MV-4-11 (cell line): ENCODE measurements at regions not wholly inside any gene's neighbourhood (a gene's known extent, or its start where the extent isn't known, plus 50 kb on each side); places are given as distances from the start of the nearest gene placed in this dataset.

ENCODE experiments used
- DNase-seq: peaks from one replicate; lab custom pipeline; 2025; lab: John Stamatoyannopoulos, UW

- no peak for DNase-seq
Observed at GRCh38 chr4:186889876-186890643, 166.4 kb upstream of the FAT1 start.

- DNase-seq: no peak
Observed at GRCh38 chr4:186891859-186892486, 168.3 kb upstream of the FAT1 start.

- no peak for DNase-seq
Observed at GRCh38 chr4:186898367-186898766, 174.7 kb upstream of the FAT1 start.

GRCh38 chr4:186900232-186900900, 176.7 kb upstream of the FAT1 start:
- no peak for DNase-seq

GRCh38 chr4:186900984-186901383, 177.3 kb upstream of the FAT1 start:
- DNase-seq: no peak

- DNase-seq: no peak
Observed at GRCh38 chr4:186901850-186902249, 178.2 kb upstream of the FAT1 start.

- peak; percentile 4 for DNase-seq
Observed at GRCh38 chr4:186902361-186902760, 178.7 kb upstream of the FAT1 start.

GRCh38 chr4:186904101-186904500, 180.4 kb upstream of the FAT1 start:
- DNase-seq: peak; percentile 91

GRCh38 chr4:186906722-186907121, 183.1 kb upstream of the FAT1 start:
- DNase-seq: no peak

GRCh38 chr4:186910385-186910784, 186.7 kb upstream of the FAT1 start:
- DNase-seq: no peak

- DNase-seq: no peak
Observed at GRCh38 chr4:186912606-186913005, 188.9 kb upstream of the FAT1 start.

GRCh38 chr4:186915816-186916215, 192.2 kb upstream of the FAT1 start:
- DNase-seq: no peak

GRCh38 chr4:186917136-186917535, 193.5 kb upstream of the FAT1 start:
- no peak for DNase-seq

- DNase-seq: no peak
Observed at GRCh38 chr4:186918466-186918865, 194.8 kb upstream of the FAT1 start.

- no peak for DNase-seq
Observed at GRCh38 chr4:186919340-186919739, 195.7 kb upstream of the FAT1 start.

GRCh38 chr4:186920483-186920882, 196.8 kb upstream of the FAT1 start:
- no peak for DNase-seq

- no peak for DNase-seq
Observed at GRCh38 chr4:186920992-186921391, 197.3 kb upstream of the FAT1 start.

- DNase-seq: no peak
Observed at GRCh38 chr4:186924723-186925122, 201.1 kb upstream of the FAT1 start.

GRCh38 chr4:186927624-186928023, 204.0 kb upstream of the FAT1 start:
- DNase-seq: no peak

- DNase-seq: no peak
Observed at GRCh38 chr4:186930024-186930423, 206.4 kb upstream of the FAT1 start.

GRCh38 chr4:186931519-186931918, 207.9 kb upstream of the FAT1 start:
- DNase-seq: peak; percentile 63

GRCh38 chr4:186932196-186932595, 208.5 kb upstream of the FAT1 start:
- no peak for DNase-seq

- DNase-seq: peak; percentile 70
Observed at GRCh38 chr4:186932631-186933187, 209.1 kb upstream of the FAT1 start.
